ENCODE measurements at regions not wholly inside any gene's neighbourhood (a gene's known extent, or its start where the extent isn't known, plus 50 kb on each side); places are given as distances from the start of the nearest gene placed in this dataset.
A peak's percentile ranks its signal among the peaks of the same experiment; 100 is the strongest.
"Not testable (repeated sequence)": the region's sequence is repeated elsewhere in the genome, so short reads cannot be mapped to it uniquely, and the experiment has no call there.

DNA sequence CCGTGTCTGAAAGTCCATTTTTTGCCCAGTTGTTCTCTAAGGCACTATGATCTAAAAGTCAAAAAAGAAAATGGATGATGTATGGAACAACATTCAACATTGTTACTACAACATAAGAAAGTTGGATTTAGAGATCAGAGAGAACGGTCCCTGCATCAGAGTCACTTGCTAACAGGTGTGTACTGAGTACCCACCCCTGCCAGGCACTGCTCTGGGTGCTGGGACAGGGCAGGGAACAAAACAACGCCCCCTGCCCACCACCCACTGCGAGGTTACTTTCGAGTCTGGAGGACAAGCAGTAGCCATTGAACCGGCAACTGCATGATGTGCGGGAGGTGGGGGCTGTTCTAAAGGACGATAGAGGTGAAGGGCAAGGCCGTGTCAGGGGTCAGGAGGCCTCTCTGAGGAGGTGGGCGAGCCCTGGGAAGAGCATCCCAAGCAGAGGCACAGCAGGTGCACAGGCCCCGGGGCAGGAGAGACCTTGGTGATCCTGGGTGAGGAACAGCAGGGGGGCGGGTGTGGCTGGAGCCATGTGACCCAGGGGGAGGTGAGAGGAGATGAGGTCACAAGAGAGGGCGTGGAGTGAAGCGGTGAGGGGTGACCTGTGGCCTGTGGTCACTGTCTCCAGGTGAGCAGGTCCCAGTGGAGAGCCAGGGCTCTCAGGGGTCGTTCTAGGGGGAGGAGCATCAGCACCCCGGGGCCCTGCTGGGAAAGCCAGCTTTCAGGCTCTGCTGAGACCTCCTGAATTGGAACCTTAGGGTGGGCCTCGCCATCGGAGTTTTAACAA lies 197.5 kb upstream of the SULF2 start:
- H4K20me1 ChIP-seq = no peaks in the 10 kb centered on the region
- peaks cover 0 to 5% (median 0%) of the 10 kb centered on the region in 11 experiments; a peak in 2 of 22 replicates for H3K9me3 ChIP-seq (replicated peaks in 1 of 11)
- peak overlapping the region in 2 of 11 experiments; percentile 11 to 22; a peak in 1 of 22 replicates for H3K9ac ChIP-seq
- H3K4me2 ChIP-seq = peak overlapping the region in 10 of 11 experiments; percentile 16 to 68 (median 56); a peak in 18 of 22 replicates
- H3K4me1 ChIP-seq = peaks cover 0 to 57% (median 32%) of the 10 kb centered on the region in 10 experiments; a peak in 19 of 20 replicates
- peak overlapping the region in 6 of 11 experiments; percentile 5 to 49 (median 26); a peak in 4 of 22 replicates for H3K27ac ChIP-seq
- no peak for TF ChIP-seq Cebpa-rat (IDR thresholded peaks at IDR 0.05)
- H3K4me3 ChIP-seq = no peak overlapping the region
- no peaks in the 10 kb centered on the region for H3K36me3 ChIP-seq
- no peaks in the 10 kb centered on the region for H3K27me3 ChIP-seq

DNA sequence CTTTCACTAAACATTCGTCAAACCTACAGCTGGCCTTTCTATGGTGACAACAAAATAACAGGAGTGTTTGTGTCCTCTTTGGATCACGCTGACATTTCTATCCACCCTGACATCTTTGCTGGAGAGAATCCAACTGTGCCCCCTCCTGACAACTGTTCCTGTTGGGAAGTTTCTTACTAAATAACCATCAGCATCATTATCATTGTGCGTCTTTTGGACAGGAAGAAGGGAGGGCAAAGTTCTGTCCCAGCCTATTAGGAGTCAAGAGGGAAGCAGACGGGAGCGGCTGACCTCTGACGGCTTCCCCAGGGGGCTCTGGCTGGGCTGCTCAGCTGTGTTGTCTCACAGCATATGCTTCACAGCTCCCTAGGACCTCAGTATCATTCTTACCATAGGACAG lies 195.9 kb upstream of the SULF2 start:
- H4K20me1 ChIP-seq = no peaks in the 10 kb centered on the region
- H3K27ac ChIP-seq = 0 out of 22 replicates have a peak overlapping the region, but pooled peaks of 1 of the 11 experiments have one; percentile 26
- no peak overlapping the region for H3K4me3 ChIP-seq
- no peak overlapping the region for H3K9ac ChIP-seq
- H3K4me2 ChIP-seq = peak overlapping the region; percentile 1 to 60 (median 30); a peak in 10 of 22 replicates
- no peak for TF ChIP-seq Cebpa-rat (IDR thresholded peaks at IDR 0.05)
- H3K4me1 ChIP-seq = peaks cover 3 to 72% (median 47%) of the 10 kb centered on the region in 10 experiments
- H3K27me3 ChIP-seq = no peaks in the 10 kb centered on the region
- H3K9me3 ChIP-seq (replicated peaks in 1 of 11) = peaks cover 0 to 5% (median 0%) of the 10 kb centered on the region in 11 experiments; a peak in 2 of 22 replicates
- no peaks in the 10 kb centered on the region for H3K36me3 ChIP-seq

DNA sequence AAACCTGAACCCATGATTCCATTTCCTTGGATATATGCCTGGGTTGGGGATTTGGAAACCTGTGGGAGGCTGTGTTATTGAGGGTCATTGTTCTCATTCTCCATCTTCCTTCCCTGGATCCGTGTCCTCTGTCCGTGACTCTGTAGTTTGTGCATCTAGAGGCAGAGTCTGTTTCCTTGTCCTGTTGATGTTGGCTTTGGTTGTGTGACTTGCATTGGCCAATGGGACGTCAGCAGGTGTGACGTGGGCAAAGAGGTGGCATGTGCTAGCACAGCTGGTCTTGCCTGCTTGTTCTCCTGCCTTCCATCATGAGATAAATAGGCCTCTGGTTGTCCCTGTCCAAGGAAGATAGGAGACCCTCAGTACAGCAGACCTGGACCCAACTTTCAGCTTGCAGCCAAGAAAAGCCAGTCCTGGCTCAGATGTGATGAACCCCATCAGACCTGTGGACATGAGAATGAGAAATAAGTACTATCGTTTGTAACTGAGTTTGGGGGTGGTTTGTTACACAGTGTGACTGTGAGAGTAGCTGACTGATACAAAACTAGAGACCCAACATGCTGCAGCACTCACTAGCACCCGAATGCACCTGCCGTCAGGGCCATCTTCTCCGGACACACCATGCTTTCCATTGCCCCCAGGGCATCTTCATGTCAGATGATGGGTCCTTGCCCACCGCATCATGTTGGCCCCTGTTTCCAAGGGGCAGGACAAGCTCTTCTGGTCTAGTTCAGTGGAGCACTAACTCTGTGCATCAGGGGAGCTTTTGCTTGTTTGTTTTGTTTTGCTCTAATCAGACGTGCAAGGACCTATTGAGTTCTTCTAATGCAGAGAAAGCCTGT lies 195.3 kb upstream of the SULF2 start:
- H3K4me1 ChIP-seq = peaks cover 10 to 79% (median 54%) of the 10 kb centered on the region in 10 experiments
- TF ChIP-seq Cebpa-rat (IDR thresholded peaks at IDR 0.05) = no peak
- H4K20me1 ChIP-seq = no peaks in the 10 kb centered on the region
- H3K4me2 ChIP-seq = no peak overlapping the region; a peak in 1 of 22 replicates
- peaks cover 0 to 5% (median 0%) of the 10 kb centered on the region in 11 experiments; a peak in 2 of 22 replicates for H3K9me3 ChIP-seq (replicated peaks in 1 of 11)
- no peaks in the 10 kb centered on the region for H3K27me3 ChIP-seq
- no peak overlapping the region for H3K27ac ChIP-seq
- H3K9ac ChIP-seq = no peak overlapping the region
- no peak overlapping the region for H3K4me3 ChIP-seq
- no peaks in the 10 kb centered on the region for H3K36me3 ChIP-seq

DNA sequence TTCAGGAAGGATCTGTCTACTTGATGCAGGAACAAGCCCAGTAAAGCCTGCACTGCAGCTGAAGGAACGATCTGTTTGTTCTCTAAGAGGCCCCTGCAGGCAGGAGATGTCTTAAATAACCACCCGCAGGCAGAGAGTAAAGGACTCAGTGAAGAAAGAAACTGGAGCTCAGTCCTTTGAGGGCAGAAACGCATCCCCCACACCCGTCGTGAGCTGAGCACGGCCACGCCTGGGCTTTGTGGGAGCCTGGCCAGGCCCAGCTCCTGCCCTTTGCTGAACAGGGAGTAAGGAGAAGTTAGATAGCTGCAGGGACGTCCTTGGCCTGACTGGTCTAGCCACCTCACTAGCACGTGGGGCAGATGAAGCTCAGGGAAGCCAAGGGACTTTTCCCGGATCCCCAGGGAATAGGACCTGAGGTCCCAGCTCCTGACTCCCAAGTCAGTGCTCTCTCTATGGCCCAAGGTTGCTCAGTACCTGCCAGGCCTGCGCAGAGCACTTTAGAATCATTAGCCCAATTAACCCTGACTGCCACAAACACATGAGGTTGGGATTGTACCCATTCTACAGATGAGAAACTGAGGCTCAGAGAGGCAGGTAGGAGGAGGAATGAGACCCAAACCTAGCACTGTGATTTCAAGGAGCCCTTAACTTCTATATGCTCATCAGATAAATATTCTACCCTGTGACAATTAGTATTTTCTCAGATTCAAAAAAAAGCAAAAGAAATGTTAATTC lies 194.2 kb upstream of the SULF2 start:
- peaks cover 20 to 79% (median 64%) of the 10 kb centered on the region in 10 experiments for H3K4me1 ChIP-seq
- peak overlapping the region in 3 of 11 experiments; percentile 9 to 26 (median 23); a peak in 1 of 22 replicates for H3K27ac ChIP-seq
- not testable (repeated sequence) for H3K36me3 ChIP-seq; H3K9me3 ChIP-seq (replicated peaks in 1 of 11); H3K9ac ChIP-seq; H4K20me1 ChIP-seq; H3K4me3 ChIP-seq; H3K27me3 ChIP-seq
- 0 out of 22 replicates have a peak overlapping the region, but pooled peaks of 2 of the 11 experiments have one; percentile 1 to 14 for H3K4me2 ChIP-seq

DNA sequence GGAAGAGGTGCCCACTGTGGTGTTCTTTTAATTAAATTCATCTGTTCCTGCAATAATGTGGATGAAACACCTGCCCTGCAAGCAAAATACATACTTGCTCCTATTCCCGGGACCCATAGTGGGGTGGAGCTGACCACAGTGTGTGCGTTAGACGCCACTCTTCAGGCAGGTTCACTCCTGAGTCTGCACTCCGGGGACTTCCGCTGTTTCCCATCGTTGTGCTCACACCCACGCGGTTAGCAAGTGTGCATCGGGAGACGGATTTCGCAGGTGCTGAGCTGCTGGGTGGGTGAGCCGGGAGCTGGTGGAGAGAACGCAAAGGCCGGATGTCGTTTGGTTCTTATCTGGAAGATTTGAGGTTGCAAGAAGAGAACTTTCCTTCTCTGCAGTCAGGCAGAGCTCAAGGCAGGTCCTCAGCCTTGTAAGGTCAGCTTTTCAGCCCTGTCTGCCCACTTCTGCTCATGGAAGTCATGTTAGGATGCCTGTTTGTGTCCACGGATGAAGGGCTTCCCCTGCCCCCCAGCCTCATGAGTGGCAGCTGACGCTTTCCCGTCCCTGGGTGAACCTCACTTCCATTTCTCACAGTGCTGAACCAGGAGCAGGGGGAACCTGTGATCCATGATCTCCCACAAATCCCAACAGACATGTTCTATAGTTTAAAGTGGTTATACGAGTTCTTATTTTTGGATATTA lies 193.3 kb upstream of the SULF2 start:
- H3K9me3 ChIP-seq (replicated peaks in 1 of 11); H3K27me3 ChIP-seq; H4K20me1 ChIP-seq; H3K36me3 ChIP-seq; H3K4me3 ChIP-seq; H3K9ac ChIP-seq: not testable (repeated sequence)
- Histone ChIP-seq H3K4me1 (peaks cover 30 to 80% (median 64%) of the 10 kb centered on the region in 10 experiments), H3K4me2 (peak overlapping the region in 2 of 11 experiments; percentile 30 to 77; a peak in 1 of 22 replicates), H3K27ac (peak overlapping the region in 2 of 11 experiments; percentile 9 to 23; a peak in 1 of 22 replicates)

DNA sequence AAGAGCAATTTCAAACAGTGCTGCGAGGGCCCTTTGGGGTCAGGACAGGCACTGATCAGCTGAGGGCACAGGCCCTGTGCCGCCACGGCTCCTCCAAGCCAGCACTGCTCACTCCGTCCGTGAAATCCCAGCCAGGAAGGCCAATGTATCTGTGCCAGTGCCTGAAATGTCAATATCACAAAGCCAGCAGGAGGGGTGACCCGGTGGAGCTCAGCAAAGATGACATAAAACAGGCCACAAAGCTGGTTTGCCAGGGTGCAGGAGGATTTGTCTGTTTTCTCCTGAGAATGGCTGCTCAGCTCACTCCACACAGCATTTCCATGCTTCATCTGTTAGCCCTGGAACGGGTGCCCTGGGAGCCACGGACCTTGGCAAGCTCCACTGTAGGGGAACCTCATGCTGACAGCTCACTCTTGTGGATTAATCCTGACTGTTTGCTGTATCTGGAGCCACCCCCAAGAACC lies 192.5 kb upstream of the SULF2 start:
- H3K9ac ChIP-seq = peak overlapping the region in 6 of 11 experiments; percentile 4 to 51 (median 44); a peak in 8 of 22 replicates
- not testable (repeated sequence) for H3K9me3 ChIP-seq (replicated peaks in 1 of 11); H3K27me3 ChIP-seq; H3K4me3 ChIP-seq; H4K20me1 ChIP-seq; H3K36me3 ChIP-seq
- peak overlapping the region in 10 of 11 experiments; percentile 37 to 82 (median 62); a peak in 19 of 22 replicates for H3K4me2 ChIP-seq
- peak overlapping the region in 8 of 11 experiments; percentile 41 to 75 (median 56); a peak in 14 of 22 replicates for H3K27ac ChIP-seq
- peaks cover 30 to 80% (median 57%) of the 10 kb centered on the region in 10 experiments for H3K4me1 ChIP-seq

DNA sequence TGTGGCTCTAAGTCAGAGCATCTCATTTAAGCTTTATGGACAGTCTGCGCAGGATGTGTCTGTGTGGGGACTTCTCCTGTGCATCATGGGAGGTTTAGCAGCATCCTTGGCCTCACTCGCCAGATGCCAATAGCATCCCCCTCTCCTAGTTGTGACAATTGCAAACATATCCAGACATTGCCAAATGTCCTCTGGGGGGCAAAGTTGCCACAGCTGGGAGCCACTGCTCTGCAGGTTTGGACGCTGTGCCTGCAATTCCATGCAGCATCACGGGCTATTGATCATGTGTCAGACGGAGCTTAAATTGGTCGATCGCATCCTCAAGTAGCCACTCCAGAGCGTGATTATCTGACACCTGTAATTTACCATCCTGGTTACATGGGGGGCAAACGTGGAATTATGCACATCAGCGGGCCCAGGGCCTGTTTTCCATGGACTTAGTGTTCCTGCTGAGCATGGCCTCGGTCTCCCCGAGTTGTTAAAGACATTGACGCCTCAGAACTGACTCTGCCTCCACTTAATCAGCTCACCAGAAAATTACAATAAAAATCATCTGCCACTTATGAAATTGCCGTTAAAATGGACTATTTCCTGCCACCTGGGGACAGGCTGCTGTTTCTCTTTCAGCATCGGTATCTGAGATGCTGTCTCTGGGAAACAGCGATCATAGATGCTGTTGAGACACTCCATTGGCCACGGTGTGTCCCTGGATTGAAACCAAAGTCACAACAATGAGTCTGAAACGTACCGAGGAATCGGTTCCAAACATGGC lies 191.9 kb upstream of the SULF2 start:
- Histone ChIP-seq H3K4me2 (peak overlapping the region in 10 of 11 experiments; percentile 37 to 82 (median 62); a peak in 19 of 22 replicates), H3K4me1 (peaks cover 34 to 81% (median 57%) of the 10 kb centered on the region in 10 experiments), H3K27ac (peak overlapping the region in 8 of 11 experiments; percentile 41 to 77 (median 70); a peak in 14 of 22 replicates), H3K9ac (peak overlapping the region in 6 of 11 experiments; percentile 4 to 51 (median 44); a peak in 8 of 22 replicates)
- H3K4me3 ChIP-seq; H3K27me3 ChIP-seq; H4K20me1 ChIP-seq; H3K9me3 ChIP-seq (replicated peaks in 1 of 11); H3K36me3 ChIP-seq: not testable (repeated sequence)

All from BLaER1 treated with 17β-estradiol and CSF1 and Interleukin-3, amounts not matched to agents 10 nM and 100 nM (cell line).